HepG2 (cell line): ENCODE measurements at regions not wholly inside any gene's neighbourhood (a gene's known extent, or its start where the extent isn't known, plus 50 kb on each side); places are given as distances from the start of the nearest gene placed in this dataset.
A peak's percentile ranks its signal among the peaks of the same experiment; 100 is the strongest.

Source experiments
- ATF7 ChIP-seq, 2 experiments: fragments of 450-650 bp in 1 of 2; sonication (generic) in 1 of 2; formaldehyde crosslinking in 1 of 2; IDR thresholded peaks; 2 replicates each; pipeline versions ENCODE4 v1.4.0 to v1.6.1; 2016 to 2020; ENCODE audit warnings: antibody characterized with exemption in 1 of 2, mild to moderate bottlenecking in 1 of 2, missing genetic modification reagents in 1 of 2
- CBX2 ChIP-seq, 2 experiments: fragments of 200-600 bp in 1 of 2; sonication (generic); formaldehyde crosslinking in 1 of 2; IDR thresholded peaks; 2 replicates each; pipeline versions ENCODE4 v1.7.0 to v1.8.1; 2018 to 2022; ENCODE audit warnings: low read depth in 2 of 2, low read length in 1 of 2, mild to moderate bottlenecking in 1 of 2, missing genetic modification reagents in 1 of 2
- CENPT ChIP-seq: sonication (generic); formaldehyde crosslinking; IDR thresholded peaks from 2 replicates; pipeline ENCODE4 v1.8.0; 2022; ENCODE audit warnings: low read depth, mild to moderate bottlenecking, moderate library complexity, missing genetic modification reagents
- ELF1 ChIP-seq: sonication (generic); formaldehyde crosslinking; IDR thresholded peaks from 2 replicates; pipeline ENCODE4 v1.4.0; 2020; ENCODE audit warnings: missing genetic modification reagents
- FIP1L1 ChIP-seq: fragments of 200-400 bp; formaldehyde crosslinking; IDR thresholded peaks from 2 replicates; pipeline ENCODE4 v1.6.1; 2018; ENCODE audit warnings: low read depth, mild to moderate bottlenecking, low read length, moderate library complexity, borderline replicate concordance; ENCODE audit not compliant: insufficient read depth
- GABPB1 ChIP-seq: IDR thresholded peaks from 2 replicates; pipeline ENCODE4 v1.6.1; 2016; ENCODE audit warnings: mild to moderate bottlenecking, missing genetic modification reagents, moderate library complexity, missing compliant biosample characterization
- KLF12 ChIP-seq: sonication (generic); formaldehyde crosslinking; IDR thresholded peaks from 2 replicates; pipeline ENCODE4 v1.4.0; 2020; ENCODE audit warnings: missing genetic modification reagents, borderline replicate concordance
- NCOR1 ChIP-seq: fragments of 200-600 bp; sonication (generic); IDR thresholded peaks from 2 replicates; pipeline ENCODE4 v1.7.0; 2017; ENCODE audit warnings: antibody characterized with exemption, low read length, borderline replicate concordance
- PAXIP1 ChIP-seq: sonication (generic); formaldehyde crosslinking; conservative IDR thresholded peaks from 2 replicates; pipeline ENCODE4 v1.4.0; 2020; ENCODE audit warnings: mild to moderate bottlenecking, missing genetic modification reagents, moderate library complexity
- POGK ChIP-seq: sonication (generic); formaldehyde crosslinking; conservative IDR thresholded peaks from 2 replicates; pipeline ENCODE4 v1.8.0; 2022; ENCODE audit warnings: mild to moderate bottlenecking, moderate library complexity, missing genetic modification reagents
- PPARG ChIP-seq: conservative IDR thresholded peaks from 2 replicates; pipeline ENCODE4 v1.6.1; 2016; ENCODE audit warnings: missing biosample characterization, missing genetic modification reagents
- SP1 ChIP-seq, 2 experiments: fragments of 450-650 bp in 1 of 2; sonication (generic) in 1 of 2; formaldehyde crosslinking in 1 of 2; IDR thresholded peaks; 2 replicates each; pipeline versions ENCODE4 v1.4.0 to v1.6.1; 2016 to 2020; ENCODE audit warnings: missing genetic modification reagents in 1 of 2
- STAG1 ChIP-seq: sonication (generic); formaldehyde crosslinking; IDR thresholded peaks from 2 replicates; pipeline ENCODE4 v1.4.0; 2020; ENCODE audit warnings: missing genetic modification reagents
- TBL1XR1 ChIP-seq: fragments of 150-350 bp; IDR thresholded peaks from 2 replicates; pipeline ENCODE4 v1.6.1; 2014; ENCODE audit warnings: borderline replicate concordance, low read length; ENCODE audit not compliant: partially characterized antibody
- TMF1 ChIP-seq: sonication (generic); formaldehyde crosslinking; IDR thresholded peaks from 2 replicates; pipeline ENCODE4 v1.8.1; 2022; ENCODE audit warnings: low read depth, missing genetic modification reagents
- YEATS2 ChIP-seq: sonication (generic); formaldehyde crosslinking; IDR thresholded peaks from 2 replicates; pipeline ENCODE4 v1.4.0; 2020; ENCODE audit warnings: missing genetic modification reagents, borderline replicate concordance
- ZNF232 ChIP-seq: sonication (generic); formaldehyde crosslinking; IDR thresholded peaks from 2 replicates; pipeline ENCODE4 v1.4.0; 2020; ENCODE audit warnings: missing genetic modification reagents, borderline replicate concordance
- ZNF317 ChIP-seq: sonication (generic); formaldehyde crosslinking; IDR thresholded peaks from 2 replicates; pipeline ENCODE4 v1.5.0; 2020; ENCODE audit warnings: mild to moderate bottlenecking, missing genetic modification reagents
- ZNF335 ChIP-seq: sonication (generic); formaldehyde crosslinking; IDR thresholded peaks from 2 replicates; pipeline ENCODE4 v1.4.0; 2020; ENCODE audit warnings: missing genetic modification reagents
- ZNF33B ChIP-seq: sonication (generic); formaldehyde crosslinking; IDR thresholded peaks from 2 replicates; pipeline ENCODE4 v1.5.1; 2020; ENCODE audit warnings: mild to moderate bottlenecking, missing genetic modification reagents
- ZNF746 ChIP-seq: sonication (generic); formaldehyde crosslinking; IDR thresholded peaks from 2 replicates; pipeline ENCODE4 v1.8.0; 2022; ENCODE audit warnings: mild to moderate bottlenecking, missing genetic modification reagents
- ZNF773 ChIP-seq: sonication (generic); formaldehyde crosslinking; IDR thresholded peaks from 2 replicates; pipeline ENCODE4 v1.4.0; 2020; ENCODE audit warnings: missing genetic modification reagents, borderline replicate concordance
- ZZZ3 ChIP-seq: sonication (generic); formaldehyde crosslinking; IDR thresholded peaks from 2 replicates; pipeline ENCODE4 v1.4.0; 2020; ENCODE audit warnings: missing genetic modification reagents, mild to moderate bottlenecking, borderline replicate concordance

- TF ChIP-seq PAXIP1 (CRISPR knock-in tag) (no peak), ZNF746 (CRISPR knock-in tag) (no peak), POGK (CRISPR knock-in tag) (no peak), ZNF317 (CRISPR knock-in tag) (no peak), CENPT (CRISPR knock-in tag) (no peak), TMF1 (no peak), SP1 (IDR thresholded peaks at IDR 0.05) (no peak), SP1 (CRISPR knock-in tag; IDR thresholded peaks at IDR 0.05) (no peak), YEATS2 (CRISPR knock-in tag) (no peak), NCOR1 (no peak), ATF7 (IDR thresholded peaks at IDR 0.05) (no peak), ATF7 (CRISPR knock-in tag; IDR thresholded peaks at IDR 0.05) (no peak), ZZZ3 (no peak), FIP1L1 (no peak), ZNF335 (CRISPR knock-in tag) (no peak), ZNF232 (CRISPR knock-in tag) (no peak), PPARG (no peak), KLF12 (CRISPR knock-in tag) (no peak), TBL1XR1 (no peak), ELF1 (CRISPR knock-in tag) (no peak), GABPB1 (CRISPR knock-in tag) (0 out of 2 replicates have a peak, but pooled peaks have one; percentile 22), CBX2 (IDR thresholded peaks at IDR 0.05; ENCODE audit: low read depth, low read length) (no peak), CBX2 (CRISPR knock-in tag; IDR thresholded peaks at IDR 0.05; ENCODE audit: low read depth) (no peak), ZNF773 (CRISPR knock-in tag) (no peak), ZNF33B (CRISPR knock-in tag) (no peak), STAG1 (peak; percentile 34; the same call in 1 of the 2 replicates)
Measured at GRCh38 chr22:19631899-19632667, 82.2 kb upstream of the SEPTIN5 start (continued).
